ENCODE measurements at regions not wholly inside any gene's neighbourhood (a gene's known extent, or its start where the extent isn't known, plus 50 kb on each side); places are given as distances from the start of the nearest gene placed in this dataset.

- TF ChIP-seq EZH2phosphoT487 (IDR thresholded peaks at IDR 0.05; ENCODE audit: unreplicated experiment) (no peak), STAT1 (IDR thresholded peaks at IDR 0.05; ENCODE audit: unreplicated experiment) (no peak), CTCF (conservative IDR thresholded peaks at IDR 0.05; ENCODE audit: low read depth in 2 of 2) (no peak), JUNB (IDR thresholded peaks at IDR 0.05; ENCODE audit: unreplicated experiment) (no peak), POLR2AphosphoS5 (IDR thresholded peaks at IDR 0.05; ENCODE audit: low read depth) (no peak), EZH2 (IDR thresholded peaks at IDR 0.05; ENCODE audit: low read depth, unreplicated experiment) (no peak)
These were observed 151.1 kb upstream of the CAMK1G start for GRCh38 chr1:209432443-209432825.

Measured in GM23338 (cell line).